KOPT-K1 (cell line): ENCODE measurements at regions not wholly inside any gene's neighbourhood (a gene's known extent, or its start where the extent isn't known, plus 50 kb on each side); places are given as distances from the start of the nearest gene placed in this dataset.

Experiments used
- H3K27ac ChIP-seq: fragments of 200-600 bp; sonication (generic); 2 replicates; pipeline ENCODE4 v1.5.1; 2016; ENCODE audit warnings: antibody characterized with exemption, mild to moderate bottlenecking, low read depth, low read length; ENCODE audit not compliant: poor library complexity, severe bottlenecking
- H3K36me3 ChIP-seq: fragments of 200-600 bp; sonication (generic); 2 replicates; pipeline ENCODE4 v1.5.1; 2017; ENCODE audit warnings: antibody characterized with exemption, mild to moderate bottlenecking, low read length, moderate library complexity; ENCODE audit not compliant: insufficient read depth
- H3K9me3 ChIP-seq: fragments of 200-600 bp; sonication (generic); 2 replicates; pipeline ENCODE4 v1.5.1; 2017; ENCODE audit warnings: antibody characterized with exemption, low read length, mild to moderate bottlenecking; ENCODE audit not compliant: insufficient read depth, poor library complexity, severe bottlenecking

- Histone ChIP-seq H3K27ac (no peak overlapping the region), H3K9me3 (no peaks in the 10 kb centered on the region), H3K36me3 (no peaks in the 10 kb centered on the region)
These were observed 230.0 kb downstream of the KLF13 start for GRCh38 chr15:31556494-31557150.

DNA sequence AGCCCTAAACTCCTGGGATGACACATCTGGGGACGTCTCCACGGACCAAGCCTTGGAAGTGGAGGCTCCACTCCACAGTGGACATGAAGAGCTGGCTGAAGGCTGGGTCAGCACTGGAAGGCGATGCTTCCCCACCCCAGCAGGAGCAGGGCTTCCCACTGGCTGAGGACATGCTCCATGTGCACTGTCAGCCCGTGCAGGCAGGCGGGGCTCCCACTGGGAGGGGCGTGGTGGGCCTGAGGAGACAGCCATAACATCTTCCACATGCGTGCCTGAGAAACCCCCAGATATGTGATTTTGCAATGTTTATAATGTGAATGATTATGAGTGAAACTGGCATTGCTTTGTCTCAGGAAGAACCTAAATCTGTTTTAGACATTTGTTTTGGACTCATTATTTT, 231.3 kb downstream of the KLF13 start:
- Histone ChIP-seq H3K36me3 (no peaks in the 10 kb centered on the region), H3K27ac (no peak overlapping the region), H3K9me3 (no peaks in the 10 kb centered on the region)

- no peaks in the 10 kb centered on the region for H3K9me3 ChIP-seq
- H3K27ac ChIP-seq: no peak overlapping the region
- H3K36me3 ChIP-seq: no peaks in the 10 kb centered on the region
These were observed 232.2 kb downstream of the KLF13 start for GRCh38 chr15:31558840-31559239.

DNA sequence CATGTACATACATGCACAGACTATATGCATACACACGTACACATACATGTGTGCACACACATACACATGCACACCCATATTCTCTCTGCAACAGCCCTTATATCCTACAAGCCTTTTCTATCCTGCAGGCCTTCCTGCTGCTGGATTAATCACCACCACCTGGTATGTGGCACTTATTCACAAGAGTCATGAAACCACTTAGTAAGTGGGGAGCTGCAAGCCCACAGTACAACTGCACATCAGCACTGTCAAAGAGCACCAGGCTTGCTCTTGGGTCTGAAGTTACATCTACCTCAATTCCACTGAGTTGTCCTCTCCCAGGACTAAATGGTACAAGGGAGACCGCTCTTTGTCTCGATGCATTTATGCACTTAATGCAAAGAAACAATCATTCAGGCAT, 233.2 kb downstream of the KLF13 start:
- Histone ChIP-seq H3K9me3 (no peaks in the 10 kb centered on the region), H3K27ac (no peak overlapping the region), H3K36me3 (no peaks in the 10 kb centered on the region)

- Histone ChIP-seq H3K27ac (no peak overlapping the region), H3K9me3 (no peaks in the 10 kb centered on the region), H3K36me3 (no peaks in the 10 kb centered on the region)
These were observed 234.0 kb downstream of the KLF13 start for GRCh38 chr15:31560643-31561042.

GRCh38 chr15:31561156-31561555, 234.5 kb downstream of the KLF13 start:
- H3K27ac ChIP-seq: no peak overlapping the region
- H3K9me3 ChIP-seq: no peaks in the 10 kb centered on the region
- no peaks in the 10 kb centered on the region for H3K36me3 ChIP-seq

- Histone ChIP-seq H3K36me3 (no peaks in the 10 kb centered on the region), H3K9me3 (peaks cover under 1% of the 10 kb centered on the region), H3K27ac (no peak overlapping the region)
These were observed 236.4 kb downstream of the KLF13 start for GRCh38 chr15:31563001-31563400.

DNA sequence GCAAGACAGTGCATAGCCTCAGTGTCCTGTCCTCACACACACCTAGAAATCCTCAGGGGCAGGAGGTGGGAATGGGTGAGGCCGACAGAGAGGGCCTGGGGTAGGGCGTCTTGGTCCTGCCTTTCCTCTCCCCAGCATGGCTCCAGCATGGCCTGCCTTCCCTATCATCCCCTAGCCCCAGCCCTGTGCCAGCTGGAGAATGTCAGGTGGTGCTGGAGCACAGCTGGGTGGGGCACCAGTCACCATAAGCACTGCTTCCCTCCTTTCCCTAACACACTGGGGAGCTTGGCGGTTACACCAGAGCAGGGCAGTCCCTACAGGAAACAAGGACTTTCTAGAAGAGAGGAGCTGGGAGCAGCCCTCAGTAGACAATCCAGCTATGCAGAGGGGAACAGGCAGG, 236.8 kb downstream of the KLF13 start:
- H3K27ac ChIP-seq: no peak overlapping the region

GRCh38 chr15:31567861-31568260, 241.2 kb downstream of the KLF13 start:
- Histone ChIP-seq H3K9me3 (peaks cover 10% of the 10 kb centered on the region), H3K27ac (no peak overlapping the region), H3K36me3 (no peaks in the 10 kb centered on the region)

More for the DNA sequence above, 236.8 kb downstream of the KLF13 start:
- Histone ChIP-seq H3K36me3 (no peaks in the 10 kb centered on the region), H3K9me3 (peaks cover 5% of the 10 kb centered on the region)

GRCh38 chr15:31569836-31570235, 243.2 kb downstream of the KLF13 start:
- Histone ChIP-seq H3K27ac (no peak overlapping the region), H3K9me3 (peaks cover 10% of the 10 kb centered on the region), H3K36me3 (no peaks in the 10 kb centered on the region)

DNA sequence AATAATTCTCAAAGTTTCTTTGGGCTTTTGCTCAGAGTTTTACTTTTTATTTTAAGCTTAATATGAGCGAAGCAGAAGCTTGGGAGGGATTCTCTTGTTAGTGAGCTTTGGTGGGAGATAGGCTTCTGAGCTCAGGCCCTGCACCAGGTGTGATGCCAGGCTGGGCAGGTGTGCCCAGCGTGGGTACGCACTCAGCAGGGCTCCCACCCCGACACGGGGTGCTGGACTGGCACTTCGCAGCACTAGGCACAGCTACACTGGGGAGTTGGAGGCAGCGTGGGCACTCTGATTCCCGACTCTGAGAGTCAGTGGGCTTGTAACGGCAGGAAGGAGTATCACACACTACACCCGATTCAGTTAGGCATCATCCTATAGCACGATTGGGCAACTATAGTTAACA, 244.0 kb downstream of the KLF13 start:
- no peaks in the 10 kb centered on the region for H3K36me3 ChIP-seq
- no peak overlapping the region for H3K27ac ChIP-seq
- peaks cover 10% of the 10 kb centered on the region for H3K9me3 ChIP-seq

DNA sequence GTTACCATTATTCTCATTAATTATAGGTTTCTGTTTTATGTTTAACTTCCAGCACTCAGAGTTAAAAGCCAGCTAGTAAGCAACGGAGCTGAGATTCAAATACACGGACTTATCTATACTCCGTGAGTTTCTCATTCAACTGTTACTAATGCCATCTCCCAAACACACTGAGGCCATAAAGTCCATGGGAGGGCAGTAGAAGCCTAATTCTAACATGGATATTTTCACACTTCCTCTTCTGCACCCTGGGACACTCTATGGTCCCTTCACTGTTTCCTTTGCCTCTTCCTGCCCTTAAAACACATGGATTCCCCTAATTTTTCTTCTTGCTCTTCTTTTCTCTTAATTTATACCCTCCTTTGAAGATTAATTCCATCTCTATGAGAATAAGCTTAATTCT, 245.0 kb downstream of the KLF13 start:
- Histone ChIP-seq H3K36me3 (no peaks in the 10 kb centered on the region), H3K27ac (no peak overlapping the region), H3K9me3 (peaks cover 10% of the 10 kb centered on the region)

DNA sequence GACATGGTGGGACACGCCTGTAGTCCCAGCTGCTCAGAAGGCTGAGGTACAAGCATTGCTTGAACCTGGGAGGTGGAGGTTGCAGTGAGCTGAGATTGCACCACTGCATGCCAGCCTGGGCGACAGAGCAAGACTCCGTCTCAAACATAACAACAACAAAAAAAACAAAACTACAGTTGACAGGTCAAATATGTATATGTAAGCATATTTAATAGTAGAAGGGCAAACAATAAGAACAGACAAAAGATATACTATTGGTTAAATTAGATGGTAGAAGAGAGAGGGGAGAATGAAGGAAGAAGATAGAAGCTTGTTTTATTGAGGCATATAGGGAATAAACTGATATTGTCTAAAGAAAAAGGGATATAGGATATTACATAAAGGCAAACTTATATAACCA, 247.1 kb downstream of the KLF13 start:
- no peak overlapping the region for H3K27ac ChIP-seq
- H3K36me3 ChIP-seq: no peaks in the 10 kb centered on the region
- H3K9me3 ChIP-seq: peaks cover 3% of the 10 kb centered on the region

DNA sequence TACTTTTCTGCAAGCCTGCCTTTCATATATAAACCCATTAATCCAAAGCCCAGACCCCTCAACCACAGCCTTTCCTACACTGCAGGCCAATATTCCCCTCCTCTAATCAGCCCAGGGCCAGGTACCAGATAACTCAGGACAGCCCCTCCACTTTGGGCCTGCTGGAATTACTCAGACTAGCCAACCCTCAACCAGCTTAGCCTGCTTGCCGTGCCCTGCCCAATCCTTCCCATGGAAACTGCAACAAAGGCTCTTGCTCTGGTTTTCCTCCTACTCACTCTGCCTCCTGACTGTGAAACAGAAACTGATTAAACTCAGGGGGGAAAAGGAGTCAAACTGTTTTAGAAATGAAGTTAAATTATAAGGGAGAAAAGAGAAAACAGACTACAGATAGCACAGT, 248.1 kb downstream of the KLF13 start:
- no peaks in the 10 kb centered on the region for H3K36me3 ChIP-seq
- no peak overlapping the region for H3K27ac ChIP-seq

DNA sequence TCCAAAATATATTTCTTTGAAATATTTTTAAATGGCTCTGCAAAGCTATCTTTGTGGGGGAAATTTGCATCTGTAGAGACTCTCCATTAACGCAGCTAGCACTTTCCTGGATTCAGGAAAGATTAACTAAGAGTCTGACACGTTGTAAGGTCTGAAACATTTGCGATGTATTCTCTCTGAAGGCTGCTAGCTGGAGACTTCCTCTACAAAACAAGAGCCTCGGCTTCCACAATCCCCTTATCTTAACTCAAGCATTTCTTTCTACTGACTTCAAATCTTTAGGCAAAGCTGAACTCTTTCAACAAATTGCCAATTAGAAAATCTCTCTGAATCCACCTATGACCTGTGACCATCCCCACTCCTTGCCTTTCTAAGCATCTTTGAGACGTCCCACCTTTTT, 250.5 kb downstream of the KLF13 start:
- Histone ChIP-seq H3K36me3 (no peaks in the 10 kb centered on the region), H3K27ac (no peak overlapping the region), H3K9me3 (peaks cover 11% of the 10 kb centered on the region)

More for the DNA sequence above, 248.1 kb downstream of the KLF13 start:
- no peaks in the 10 kb centered on the region for H3K9me3 ChIP-seq

DNA sequence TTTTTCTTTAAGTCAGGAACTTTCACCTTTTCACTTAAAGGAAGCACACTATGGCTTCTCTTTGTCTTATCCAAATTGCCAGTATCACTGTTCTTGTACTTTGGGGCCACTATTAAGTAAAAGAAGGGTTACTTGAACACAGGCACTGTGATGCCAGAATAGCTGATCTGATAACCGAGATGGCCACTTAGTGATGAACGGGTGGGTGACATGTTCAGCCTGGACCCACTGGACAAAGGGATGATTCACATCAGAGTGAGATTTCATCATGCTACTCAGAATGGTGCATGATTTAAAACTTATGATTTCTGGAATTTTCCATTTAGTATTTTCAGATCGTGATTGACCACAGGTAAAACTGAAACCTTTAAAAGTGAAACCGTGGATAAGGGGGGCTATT, 252.6 kb downstream of the KLF13 start:
- H3K9me3 ChIP-seq: peaks cover 11% of the 10 kb centered on the region
- H3K27ac ChIP-seq: no peak overlapping the region
- H3K36me3 ChIP-seq: no peaks in the 10 kb centered on the region
